ENCODE measurements at regions not wholly inside any gene's neighbourhood (a gene's known extent, or its start where the extent isn't known, plus 50 kb on each side); places are given as distances from the start of the nearest gene placed in this dataset.
"Not testable (repeated sequence)": the region's sequence is repeated elsewhere in the genome, so short reads cannot be mapped to it uniquely, and the experiment has no call there.

- DNase-seq: not testable (repeated sequence)
These were observed 178.3 kb upstream of the ZNF469 start for GRCh38 chr16:88204131-88205110.

DNA sequence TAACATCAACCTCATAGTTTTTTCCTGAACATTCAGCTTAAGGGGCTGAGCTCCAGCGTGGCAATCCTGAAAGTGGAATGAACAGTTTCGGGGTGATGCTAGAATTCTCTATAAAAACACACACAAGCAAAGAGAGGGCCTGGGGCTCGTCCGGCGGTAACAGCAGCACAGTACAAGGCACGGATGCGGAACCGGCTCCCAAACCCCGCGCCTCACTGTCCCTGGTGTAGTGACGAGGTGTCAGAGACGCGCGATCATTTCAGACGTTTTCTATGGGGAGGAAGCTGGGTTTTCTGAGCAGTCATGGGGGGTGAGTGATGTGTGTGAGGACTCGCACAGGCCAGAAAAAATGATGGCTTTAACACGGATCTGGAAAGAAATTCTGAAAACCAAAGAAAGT, 177.3 kb upstream of the ZNF469 start:
- DNase-seq: not testable (repeated sequence)

DNA sequence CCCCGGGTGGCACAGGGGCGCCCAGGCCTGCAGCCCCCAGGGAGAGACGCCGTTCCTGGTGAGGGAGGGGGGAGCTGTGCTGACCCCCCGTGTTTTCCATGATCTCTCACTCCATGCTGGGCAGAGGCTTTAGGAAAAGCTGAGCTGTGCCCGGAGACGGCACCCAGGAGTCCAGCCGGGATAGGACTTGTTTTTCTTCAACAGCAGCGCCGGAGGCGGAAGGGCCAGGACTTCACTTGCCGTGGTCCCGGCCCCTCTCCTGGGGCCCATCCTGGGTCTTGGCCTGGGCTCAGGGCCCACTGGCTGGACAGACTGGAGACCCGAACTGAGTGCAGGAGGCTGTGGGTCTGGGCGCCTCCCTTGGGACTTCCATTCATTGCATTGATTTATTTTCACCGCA, 176.8 kb upstream of the ZNF469 start:
- DNase-seq: not testable (repeated sequence)

- DNase-seq: not testable (repeated sequence)
These were observed 176.2 kb upstream of the ZNF469 start for GRCh38 chr16:88206516-88206915.

DNA sequence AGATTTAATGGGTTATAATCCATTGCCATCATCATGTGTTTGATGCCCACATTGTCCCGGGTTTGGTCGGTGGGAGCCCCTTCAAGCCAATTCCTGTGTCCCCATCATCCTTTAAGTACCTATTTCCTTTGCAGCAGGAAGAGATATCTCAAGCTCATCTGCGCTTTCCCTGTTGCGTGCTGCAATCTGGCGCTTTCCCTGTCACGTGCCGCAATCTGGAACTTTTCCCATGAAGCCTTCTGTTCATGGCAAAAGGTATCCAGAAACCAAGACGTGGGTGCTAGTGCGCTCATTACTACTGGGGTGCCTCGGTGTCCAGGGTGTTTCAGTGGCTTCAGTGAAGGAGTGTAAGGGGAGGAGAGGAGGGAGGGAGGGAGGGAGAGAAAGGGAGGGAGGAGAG, 174.6 kb upstream of the ZNF469 start:
- DNase-seq: no peak

DNA sequence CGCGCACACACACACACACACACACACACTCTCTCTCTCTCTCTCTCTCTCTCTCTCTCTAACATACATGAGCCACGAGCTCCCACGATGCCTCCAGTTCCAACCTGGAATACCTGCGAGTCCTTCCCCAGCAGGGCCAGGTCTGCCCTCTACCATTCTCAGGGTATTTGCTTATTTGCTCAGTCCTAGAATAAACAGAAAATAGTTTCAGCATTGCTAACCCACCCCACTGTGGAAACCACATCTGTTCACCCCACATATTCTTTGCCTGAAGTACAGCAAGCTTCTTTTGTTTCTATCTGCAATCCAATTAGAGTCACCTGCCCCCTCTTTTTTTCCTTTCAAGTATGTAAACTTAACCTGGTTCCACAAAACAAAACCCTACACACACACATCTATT, 174.0 kb upstream of the ZNF469 start:
- DNase-seq: not testable (repeated sequence)

DNA sequence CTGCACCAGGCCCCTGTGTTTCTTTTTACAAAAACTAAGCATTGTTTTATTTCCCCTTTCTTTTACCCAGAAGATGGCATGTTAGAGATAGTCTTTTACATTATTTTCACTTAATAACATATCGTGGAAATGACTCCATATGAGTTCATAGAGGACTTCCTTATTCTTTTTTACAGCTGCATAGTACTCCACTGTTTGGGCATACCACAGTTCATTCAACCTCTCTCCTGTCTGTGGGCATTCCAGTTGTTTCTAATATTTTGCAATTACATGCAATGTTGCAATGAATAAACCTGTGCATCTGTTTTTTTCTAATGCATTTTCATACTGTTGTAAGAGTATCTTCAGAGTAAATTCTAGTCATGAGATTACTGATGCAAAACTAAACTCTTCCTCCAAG, 173.2 kb upstream of the ZNF469 start:
- DNase-seq: not testable (repeated sequence)

DNA sequence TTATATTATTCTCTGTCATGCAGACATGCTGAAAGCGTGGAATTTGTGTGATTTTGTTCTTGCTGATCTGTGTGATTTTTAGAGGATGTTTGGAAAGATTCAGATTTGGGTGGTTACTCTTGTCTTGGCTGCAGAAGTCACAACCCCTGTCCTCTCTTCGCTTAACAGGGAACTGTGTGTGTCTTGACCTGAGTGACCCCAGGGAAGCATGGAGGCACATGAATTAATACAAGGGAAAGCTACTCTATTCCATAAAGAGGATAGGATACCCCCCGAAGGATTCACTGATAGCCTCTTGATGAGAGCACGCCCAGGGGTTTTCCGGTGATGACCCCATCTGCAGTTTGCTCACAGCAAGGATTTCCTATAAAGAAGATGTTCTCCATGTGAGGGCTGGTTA, 168.8 kb upstream of the ZNF469 start:
- not testable (repeated sequence) for DNase-seq

DNA sequence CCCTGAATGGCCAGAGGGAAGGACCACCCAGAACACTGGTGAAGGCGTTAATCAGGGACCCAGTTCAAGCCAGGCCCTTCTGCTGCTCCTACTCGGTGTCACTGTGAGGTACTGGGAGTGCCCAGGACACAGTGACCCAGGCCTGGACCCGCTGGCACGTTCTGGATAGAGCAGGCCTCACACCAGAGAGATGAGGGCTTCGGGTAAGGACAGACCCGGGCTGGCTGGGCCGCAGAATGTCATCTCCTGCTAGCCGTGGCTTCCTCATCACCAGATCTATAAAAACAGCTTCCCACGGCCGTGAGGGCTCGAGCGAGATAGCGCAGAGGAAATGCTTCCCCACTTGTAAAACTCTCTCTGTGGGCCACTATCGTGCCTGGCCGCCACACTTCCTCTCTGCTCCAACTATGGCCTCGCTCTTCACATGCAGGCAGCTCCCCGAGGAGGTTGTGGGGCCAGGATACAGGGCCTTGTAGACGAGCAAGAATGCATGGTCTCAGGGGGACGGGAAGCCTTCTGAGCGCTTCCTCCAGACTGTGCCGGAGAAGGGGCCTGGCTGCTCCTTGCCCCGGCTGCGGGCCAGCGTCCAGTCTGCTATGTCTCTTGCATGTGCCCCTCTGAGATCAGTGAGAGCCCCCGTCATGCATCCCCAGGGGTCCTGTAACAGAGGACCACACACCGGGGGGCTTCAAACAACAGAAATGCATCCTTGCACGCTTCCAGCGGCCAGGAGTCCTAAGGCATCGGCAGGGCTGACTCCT, 161.6 kb upstream of the ZNF469 start:
- not testable (repeated sequence) for DNase-seq

DNA sequence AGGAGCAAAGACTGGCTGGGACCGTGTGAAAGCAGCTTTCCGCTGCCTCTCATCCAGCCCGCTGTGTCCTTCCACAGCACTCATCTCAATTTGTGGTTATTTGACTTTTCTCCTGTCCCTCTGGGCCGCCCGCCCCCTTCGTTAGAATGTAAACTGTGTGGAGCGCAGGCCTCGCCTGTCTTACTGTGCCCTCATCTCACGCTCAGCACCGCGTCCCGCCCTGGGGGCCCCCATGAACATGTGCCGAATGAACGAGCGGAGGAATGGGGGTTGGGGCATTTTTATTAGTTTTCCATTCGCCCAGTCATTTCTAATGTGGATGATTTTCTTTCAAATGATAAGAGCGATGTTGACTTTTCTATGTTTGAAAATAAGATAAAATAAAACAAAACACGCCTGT, 159.1 kb upstream of the ZNF469 start:
- not testable (repeated sequence) for DNase-seq

DNA sequence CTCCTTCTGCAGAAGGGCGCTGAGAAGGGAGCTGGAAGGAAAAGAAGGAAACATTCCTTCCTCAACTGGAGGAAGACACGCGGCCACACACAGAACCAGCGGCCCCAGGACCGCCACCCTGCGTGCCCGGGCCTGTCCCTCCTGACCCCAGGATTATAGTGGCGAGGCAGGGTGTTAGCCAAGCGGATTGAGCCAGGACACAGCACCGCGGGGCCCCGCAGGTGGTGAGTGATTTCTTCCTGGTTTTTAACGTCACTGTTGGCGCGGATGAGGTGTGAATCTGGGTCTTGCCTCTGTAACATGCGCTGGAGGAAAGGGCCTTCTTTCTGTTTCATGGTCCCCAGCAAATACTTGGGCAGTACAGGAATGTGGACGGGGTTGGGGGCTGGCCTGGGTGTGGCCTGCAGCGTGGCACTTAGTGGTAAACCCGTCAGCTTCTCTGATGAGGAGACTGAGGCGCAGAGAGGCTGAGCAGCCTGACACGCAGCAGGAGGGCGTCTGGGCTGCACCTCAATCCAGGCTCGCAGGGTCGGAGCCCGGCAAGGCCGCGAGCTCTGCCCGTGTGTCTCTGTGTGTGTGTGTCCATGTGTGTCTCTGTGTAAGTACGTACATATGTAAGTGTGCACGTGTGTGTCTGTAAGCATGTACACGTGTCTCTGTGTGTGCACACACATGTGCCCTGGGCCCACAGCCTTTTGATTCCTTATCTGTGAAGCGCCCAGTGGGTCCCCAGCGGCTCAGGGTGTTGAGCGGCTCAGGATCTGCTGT, 158.4 kb upstream of the ZNF469 start:
- not testable (repeated sequence) for DNase-seq

- DNase-seq: not testable (repeated sequence)
These were observed 157.0 kb upstream of the ZNF469 start for GRCh38 chr16:88225640-88226230.

GRCh38 chr16:88226302-88226701, 156.5 kb upstream of the ZNF469 start:
- DNase-seq: not testable (repeated sequence)

GRCh38 chr16:88227026-88227721, 155.6 kb upstream of the ZNF469 start:
- DNase-seq: not testable (repeated sequence)

DNA sequence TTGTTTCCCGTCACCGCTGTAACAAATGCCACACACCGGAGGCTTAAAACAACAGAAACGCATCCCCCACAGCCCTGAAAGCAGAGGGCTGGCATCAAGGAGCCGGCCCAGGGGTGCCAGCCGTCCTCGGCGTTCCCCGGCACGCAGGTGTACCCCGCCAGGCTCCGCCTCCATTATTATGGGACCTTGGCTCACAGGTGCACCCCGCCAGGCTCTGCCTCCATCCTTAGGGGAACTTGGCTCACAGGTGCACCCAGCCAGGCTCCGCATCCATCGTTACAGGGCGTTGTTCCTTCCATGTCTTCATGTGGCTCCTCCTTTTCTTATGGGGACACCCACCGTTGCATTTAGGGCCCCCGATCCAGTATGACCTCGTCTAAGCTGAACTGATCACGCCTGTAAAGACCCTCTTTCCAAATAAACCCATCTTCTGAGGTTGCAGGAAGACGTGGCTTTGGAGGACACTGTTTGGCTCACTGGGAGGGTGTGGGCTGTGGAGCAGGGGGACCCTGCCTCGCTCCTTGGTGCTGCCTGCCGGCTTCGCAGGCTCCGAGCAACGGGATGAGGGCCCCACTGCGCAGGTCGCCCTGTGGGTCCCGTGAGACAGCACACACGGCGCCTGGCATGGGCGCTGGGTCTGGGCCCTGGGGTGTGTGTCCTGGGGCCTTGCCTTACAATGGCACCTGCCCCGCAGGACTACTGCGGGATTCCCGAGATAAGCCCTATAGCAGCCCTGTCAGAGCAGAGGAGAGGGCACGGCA, 154.9 kb upstream of the ZNF469 start:
- DNase-seq: not testable (repeated sequence)

- not testable (repeated sequence) for DNase-seq
These were observed 154.0 kb upstream of the ZNF469 start for GRCh38 chr16:88228751-88229150.

- DNase-seq: not testable (repeated sequence)
These were observed 153.0 kb upstream of the ZNF469 start for GRCh38 chr16:88229710-88230109.

DNA sequence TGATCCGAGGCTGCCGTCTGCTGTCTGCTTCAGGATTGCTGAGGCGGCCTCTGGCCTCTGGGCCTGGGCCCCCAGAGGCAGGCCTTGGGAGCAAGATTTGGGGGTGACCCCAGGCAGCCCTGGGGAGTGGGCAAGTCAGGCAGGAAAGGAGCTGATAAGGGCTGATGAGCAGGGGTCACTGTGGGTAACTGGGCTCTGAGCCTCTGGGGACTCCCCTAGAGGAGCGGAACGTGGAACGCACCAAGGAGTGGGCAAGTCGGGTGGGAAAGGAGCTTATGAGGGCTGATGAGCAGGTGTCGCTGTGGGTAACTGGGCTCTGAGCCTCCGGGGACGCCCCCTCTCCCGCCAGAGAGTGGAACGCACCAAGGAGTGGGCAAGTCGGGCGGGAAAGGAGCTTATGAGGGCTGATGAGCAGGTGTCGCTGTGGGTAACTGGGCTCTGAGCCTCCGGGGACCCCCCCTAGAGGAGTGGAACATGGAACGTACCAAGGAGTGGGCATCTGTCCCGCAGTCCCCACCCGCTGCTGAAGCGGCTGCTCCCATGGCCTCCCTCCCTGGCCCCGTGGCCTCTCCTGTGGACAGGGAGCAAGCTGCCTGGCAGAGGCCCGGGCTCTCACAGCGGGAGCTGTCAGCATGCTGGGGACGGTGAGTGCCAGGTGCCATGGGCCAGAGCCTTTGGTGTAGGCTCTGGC, 152.3 kb upstream of the ZNF469 start:
- DNase-seq: not testable (repeated sequence)

- not testable (repeated sequence) for DNase-seq
These were observed 151.7 kb upstream of the ZNF469 start for GRCh38 chr16:88230967-88231615.

DNA sequence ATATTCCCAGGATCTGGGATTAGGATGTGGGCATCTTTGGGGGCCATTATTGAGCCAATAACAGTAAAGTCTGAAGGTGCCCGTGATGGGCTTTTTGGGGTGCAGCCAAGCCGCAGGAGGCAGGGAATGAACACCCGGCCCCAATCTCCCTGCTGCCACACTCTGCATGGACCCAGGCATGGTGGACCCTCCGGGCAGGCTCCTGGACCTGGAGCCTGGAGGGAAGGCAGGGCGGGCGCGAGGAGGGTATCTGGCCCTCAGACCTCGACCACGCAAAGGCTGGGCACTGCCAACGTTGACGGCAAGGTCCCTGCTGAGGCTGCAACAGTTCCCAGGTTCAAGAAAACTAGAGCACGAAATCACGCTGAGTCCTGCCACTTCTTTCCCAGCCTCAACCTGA, 150.9 kb upstream of the ZNF469 start:
- not testable (repeated sequence) for DNase-seq
